GM21381 (cell line): ENCODE measurements at regions not wholly inside any gene's neighbourhood (a gene's known extent, or its start where the extent isn't known, plus 50 kb on each side); places are given as distances from the start of the nearest gene placed in this dataset.

Source experiments
- ATAC-seq: cut with Tn5 transposase; IDR thresholded peaks from one replicate; pipeline ENCODE4 v1.9.1; 2021; ENCODE audit warnings: mild to moderate bottlenecking, moderate library complexity; ENCODE audit not compliant: unreplicated experiment

- no peak for ATAC-seq
These were observed 138.0 kb upstream of the SMAD3 start for GRCh38 chr15:66927201-66928077.

DNA sequence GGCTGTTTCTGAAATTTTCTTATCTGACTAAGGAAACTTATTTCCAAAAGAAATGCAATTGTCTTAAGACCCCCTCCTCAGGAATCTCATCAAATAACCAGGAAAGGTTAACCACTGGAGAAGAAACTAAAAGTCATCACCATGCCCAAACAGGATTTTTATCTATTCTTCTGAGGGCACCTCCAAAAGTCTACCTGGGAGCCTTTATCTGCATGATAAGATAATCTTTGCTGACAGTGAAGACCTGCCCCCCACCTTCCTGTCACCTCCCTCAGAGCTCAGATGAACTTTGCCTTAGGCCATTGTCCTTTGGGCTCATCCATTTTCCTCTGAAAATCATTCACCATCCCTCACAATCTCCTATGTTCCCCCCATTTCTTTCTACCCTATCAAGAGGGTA, 137.3 kb upstream of the SMAD3 start:
- no peak for ATAC-seq

DNA sequence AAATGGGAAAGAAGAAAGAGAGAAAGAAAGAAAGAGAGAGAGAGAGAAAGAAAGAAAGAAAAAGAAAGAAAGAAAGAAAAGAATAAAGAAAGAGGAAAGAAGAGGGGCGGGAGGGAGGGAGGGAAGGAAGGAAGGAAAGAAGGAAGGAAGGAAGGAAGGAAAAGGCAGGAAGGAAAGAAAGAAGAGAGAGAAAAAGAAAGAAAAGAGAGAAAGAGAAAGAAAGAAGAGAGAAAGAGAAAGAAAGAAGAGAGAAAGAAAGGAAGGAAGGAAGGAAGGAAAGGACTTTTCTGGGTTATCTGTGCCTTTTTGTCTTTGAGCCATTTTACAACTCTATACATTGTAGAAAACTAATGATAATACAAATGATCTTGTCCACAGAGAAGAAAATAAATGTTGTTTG, 136.6 kb upstream of the SMAD3 start:
- no peak for ATAC-seq

GRCh38 chr15:66929843-66930402, 135.5 kb upstream of the SMAD3 start:
- no peak for ATAC-seq

DNA sequence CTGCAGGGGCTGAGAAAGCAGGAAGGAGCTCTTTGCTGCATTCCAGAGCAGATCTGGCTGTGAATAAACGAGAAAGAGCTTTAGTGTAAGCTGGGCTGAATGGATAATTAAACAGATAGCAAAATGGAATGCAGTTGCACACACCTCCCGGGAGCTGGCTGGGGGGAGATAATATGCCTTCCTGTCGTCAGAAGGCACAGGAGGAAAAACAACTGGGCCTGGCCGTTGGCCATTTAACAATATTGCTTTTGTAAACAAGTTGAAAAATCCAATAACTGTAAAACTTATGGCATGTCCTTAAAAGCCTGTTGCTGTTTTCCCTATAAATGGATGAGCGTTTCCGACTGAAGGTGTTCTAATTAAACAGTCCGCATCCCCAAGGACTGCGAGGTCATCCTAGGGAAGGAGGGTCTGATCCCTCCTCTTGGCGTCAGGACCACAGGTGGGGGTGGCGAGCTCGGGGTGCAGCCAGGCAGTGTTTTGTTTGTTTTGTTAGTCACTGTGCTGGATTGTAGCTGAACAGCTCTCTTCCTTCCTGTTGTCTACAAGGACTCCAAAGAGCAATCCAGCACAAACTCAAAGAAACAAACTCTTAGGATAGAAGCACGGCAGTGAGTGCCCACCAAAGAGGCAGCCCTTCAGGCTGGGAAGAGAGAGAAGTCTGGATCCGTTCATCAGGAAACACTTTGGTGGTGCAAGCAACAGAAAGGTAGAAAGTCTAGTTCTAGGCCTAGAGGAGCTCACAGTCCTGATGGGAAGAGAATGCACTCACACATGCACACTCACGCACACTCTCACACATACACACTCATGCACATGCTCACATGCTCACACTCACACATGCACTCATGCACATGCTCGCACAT, 133.4 kb upstream of the SMAD3 start:
- ATAC-seq: no peak

DNA sequence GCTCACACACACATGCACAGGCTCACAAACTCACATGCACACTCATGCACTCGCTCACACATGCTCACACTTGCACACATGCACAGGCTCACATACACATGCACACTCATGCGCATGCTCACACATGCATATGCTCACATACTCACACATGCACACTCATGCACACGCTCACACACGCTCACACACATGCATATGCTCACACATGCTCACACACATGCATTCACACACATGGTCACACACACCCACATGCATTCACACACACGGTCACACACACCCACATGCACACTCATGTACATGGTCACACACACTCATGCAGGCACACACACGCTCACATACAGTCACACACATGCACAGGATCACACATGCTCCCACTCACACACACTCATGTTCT, 132.8 kb upstream of the SMAD3 start:
- ATAC-seq: no peak

GRCh38 chr15:66933932-66934867, 131.2 kb upstream of the SMAD3 start:
- ATAC-seq: no peak

DNA sequence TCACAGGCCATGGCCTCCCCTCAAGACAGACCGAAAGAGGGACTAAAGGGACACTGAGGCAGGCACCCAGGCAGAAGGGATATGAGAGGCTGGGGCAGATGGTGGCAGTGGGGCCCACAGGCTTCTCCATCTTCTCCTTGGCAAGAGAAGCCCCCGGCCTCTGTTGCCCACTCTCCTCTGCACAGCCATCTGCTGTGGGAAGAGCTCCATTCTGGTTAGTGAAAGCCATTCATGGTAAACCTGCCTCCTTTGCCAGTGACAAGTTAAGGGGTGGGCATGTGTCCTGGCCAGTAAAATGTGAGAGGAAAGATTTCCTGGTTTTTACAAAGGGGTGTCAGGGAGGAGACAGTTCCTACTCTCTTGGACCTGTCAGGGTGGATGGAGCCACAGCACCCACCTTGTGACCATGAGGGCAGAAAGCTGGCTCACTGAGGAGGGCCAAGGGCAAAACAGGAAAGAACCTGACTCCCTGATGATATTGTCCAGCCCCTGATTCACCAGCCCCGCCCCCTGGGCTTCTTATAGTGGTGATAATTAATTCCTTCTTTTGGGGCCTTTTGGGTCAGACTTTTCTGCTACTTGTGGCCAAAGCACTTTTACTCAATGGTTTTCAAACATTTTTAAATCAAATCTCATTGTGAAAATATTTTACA, 130.4 kb upstream of the SMAD3 start:
- ATAC-seq: no peak

DNA sequence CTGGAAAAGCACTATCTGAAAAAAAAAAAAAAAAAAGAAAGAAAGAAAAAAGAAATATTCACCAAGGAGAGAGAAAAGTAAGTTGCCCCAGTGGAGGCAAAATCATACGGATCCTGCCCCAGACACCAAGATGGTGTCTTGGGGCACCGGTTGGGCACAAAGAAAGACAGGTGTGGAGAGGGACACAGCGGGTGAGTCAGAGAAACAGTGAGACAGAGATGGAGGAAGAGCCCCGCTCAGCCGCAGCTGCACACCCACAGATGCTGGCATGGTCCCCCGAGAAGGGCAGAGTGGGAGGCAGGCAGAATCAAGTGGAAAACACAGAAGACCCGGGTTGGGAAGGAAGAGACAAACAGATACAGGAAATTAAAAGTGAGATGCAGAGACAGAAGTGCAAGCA, 129.7 kb upstream of the SMAD3 start:
- ATAC-seq: no peak

DNA sequence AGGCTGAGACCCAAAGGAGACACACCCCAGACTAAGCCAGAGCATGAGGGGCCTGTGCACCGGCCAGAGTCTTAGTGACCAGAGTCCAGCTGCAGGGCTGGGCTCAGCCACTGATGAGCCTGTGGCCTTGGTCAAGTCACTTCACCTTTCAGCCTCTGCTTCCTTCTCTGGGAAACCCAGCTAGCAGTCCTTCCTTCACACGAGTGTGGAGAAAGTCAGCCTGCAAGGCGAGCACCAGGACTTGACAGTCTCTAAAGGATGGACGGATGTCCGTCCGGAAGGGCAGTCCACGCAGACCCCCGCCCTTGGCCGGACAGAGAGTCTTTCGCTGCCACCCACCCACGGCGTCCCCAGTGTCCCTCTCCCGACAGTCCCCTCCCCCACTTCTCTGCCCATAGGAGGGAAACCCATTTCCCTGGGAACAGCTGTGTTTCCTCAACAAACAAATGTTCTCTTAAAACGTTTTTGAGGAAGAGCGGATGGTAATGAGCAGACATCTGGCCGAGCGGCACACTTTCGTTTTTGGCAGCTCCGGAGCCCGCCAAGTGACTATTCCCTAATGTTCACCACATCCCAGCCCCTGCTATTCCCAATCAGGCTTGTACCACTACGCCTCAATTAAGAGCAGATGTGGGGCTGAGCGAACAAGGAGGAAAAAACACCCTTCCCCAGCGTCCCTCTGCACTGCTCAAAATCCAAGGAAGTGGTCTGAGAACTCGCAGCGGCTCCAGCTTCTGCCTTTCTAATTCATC, 129.1 kb upstream of the SMAD3 start:
- no peak for ATAC-seq

DNA sequence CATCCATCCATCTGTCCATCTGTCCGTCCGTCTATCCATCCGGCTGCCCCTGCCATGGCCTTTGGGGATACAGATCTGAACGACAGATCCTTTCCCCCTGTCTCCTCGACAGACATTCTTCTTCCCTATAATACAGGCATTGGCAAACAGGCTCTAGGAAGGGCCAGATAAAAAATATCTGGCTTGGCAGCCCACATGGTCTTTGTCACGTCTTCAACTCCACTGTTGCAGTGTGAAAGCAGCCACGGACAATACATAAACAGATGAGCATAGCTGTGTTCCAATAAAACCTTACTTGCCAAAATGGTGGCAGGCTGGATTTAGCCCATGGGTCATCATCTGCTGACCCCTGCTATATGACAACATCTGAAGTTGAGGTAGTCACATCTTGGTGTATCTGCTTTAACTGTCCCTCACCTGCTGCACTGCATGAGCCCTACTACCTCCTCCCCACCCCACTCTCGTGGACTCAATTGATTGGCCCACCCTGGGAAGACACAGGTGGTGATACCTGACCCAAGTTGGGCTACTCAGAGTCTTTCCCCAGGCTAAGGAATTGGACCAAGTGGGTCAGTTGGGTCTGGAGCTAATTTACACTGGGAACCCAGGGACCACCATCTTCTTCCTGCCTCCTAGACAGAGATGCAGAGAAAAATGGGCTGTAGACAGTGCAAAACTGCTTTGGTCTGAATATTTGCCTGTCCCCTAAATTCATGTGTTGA, 128.4 kb upstream of the SMAD3 start:
- ATAC-seq: no peak

- no peak for ATAC-seq
These were observed 127.8 kb upstream of the SMAD3 start for GRCh38 chr15:66937588-66937987.

DNA sequence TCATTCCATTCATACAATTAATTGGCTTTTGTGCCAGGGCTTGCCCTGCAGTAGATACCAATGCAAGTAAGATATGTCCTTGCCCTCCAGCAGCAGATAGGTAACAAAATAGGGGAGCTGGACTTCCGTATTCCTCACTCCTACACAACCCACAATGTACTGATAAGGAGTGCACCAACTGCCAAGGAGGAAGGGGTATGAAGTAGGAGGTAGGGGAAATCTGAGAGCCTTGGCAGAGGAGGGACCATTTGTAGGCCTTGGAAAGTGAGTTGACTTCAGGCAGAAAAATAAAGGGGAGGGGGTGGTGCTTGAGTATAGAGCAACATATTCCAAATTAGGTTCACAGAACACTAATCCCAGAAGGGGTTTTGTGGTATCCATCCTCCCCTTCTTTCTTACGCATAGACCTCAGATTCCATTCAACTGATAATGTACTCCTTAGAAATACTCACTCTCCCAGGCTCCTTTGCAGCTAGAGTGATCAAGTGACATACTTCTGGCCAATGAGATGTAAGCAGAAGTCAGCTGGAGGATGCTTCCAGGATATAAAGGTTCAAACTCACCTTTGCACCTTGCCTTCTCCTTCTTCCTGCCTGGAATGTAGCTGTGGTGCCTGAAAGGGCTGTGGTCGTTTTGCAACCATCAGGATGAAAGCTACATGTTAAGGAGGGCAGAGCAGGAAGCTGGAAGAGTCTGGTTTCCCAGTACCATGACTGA, 127.1 kb upstream of the SMAD3 start:
- no peak for ATAC-seq

GRCh38 chr15:66939016-66939415, 126.4 kb upstream of the SMAD3 start:
- ATAC-seq: no peak

DNA sequence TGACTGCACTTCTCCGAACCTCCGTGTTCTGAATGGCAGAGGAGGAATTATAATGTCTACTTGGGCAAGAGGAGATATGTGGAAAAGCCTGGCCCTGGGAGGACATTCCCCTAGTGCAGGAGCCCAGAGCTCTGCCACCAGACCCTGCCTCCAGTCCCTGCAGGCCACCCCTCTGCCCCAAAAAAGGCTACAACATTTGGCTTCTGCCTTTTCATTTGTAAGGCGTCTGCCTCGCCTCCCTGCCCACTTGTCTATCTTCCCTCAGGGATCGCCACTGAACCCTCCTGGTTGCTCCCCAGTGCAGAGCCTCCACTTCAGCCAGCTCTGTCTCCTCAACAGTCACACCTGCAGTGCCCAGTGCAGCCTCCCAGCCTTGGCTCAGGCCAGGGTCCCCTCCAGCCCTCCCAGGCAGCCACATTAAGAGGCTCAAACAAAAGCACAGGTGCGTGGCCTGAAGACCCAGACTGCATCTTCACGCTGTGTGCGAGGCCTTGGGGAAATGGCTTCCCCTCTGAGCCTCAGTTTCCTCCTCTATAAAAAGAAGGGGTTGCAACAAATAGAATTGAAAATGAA, 125.9 kb upstream of the SMAD3 start:
- no peak for ATAC-seq

GRCh38 chr15:66940368-66940767, 125.0 kb upstream of the SMAD3 start:
- peak; percentile 55 for ATAC-seq

DNA sequence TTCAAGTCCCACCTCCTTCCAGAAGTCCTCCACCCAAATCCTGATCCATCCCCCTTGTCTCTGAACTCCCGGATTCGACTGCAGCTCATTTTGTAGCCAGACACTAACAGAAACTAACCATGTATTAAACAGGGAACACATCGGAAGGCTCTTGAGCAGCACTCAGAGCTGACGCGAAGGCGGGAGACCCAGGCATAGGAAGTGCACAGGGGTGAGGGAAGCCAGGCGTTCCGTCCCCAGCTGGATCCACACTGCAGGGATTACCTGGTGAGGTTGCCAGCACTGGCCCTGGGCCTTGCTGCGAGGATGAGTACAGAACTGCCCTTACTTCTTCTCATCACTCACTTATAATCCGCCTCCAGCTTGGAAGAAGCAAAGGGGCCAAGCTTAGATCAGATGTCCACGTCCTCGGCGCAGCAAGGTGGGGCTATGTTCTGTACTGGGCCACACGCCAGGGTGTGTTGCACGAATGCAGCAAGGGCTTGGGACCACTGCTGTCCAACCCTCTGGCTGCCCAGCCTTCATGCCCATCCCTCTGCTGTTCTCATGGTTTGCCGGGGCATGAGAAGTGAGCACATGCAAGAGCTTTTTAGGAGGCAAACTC, 124.2 kb upstream of the SMAD3 start:
- ATAC-seq: no peak
